ENCODE measurements at regions not wholly inside any gene's neighbourhood (a gene's known extent, or its start where the extent isn't known, plus 50 kb on each side); places are given as distances from the start of the nearest gene placed in this dataset.

GRCh38 chr5:171598641-171599152 lies 179.2 kb downstream of the FGF18 start:
- H3K27me3 ChIP-seq (ENCODE audit: control insufficient read depth in 5 of 5, insufficient read depth in 4 of 5, low read length in 5 of 5): peaks cover 0 to 4% (median 0%) of the 10 kb centered on the region in 5 donors
- H3K4me3 ChIP-seq (ENCODE audit: low read depth in 1 of 5, low read length in 5 of 5): no peak overlapping the region
- no peak overlapping the region for H3K9ac ChIP-seq (ENCODE audit: low read length in 5 of 5)
- H3K27ac ChIP-seq (ENCODE audit: low read depth, low read length): no peak overlapping the region
- H3K36me3 ChIP-seq (ENCODE audit: control insufficient read depth in 5 of 5, insufficient read depth in 5 of 5, low read length in 5 of 5): no peaks in the 10 kb centered on the region
- no peaks in the 10 kb centered on the region for H3K9me3 ChIP-seq (ENCODE audit: control insufficient read depth in 5 of 5, low read length in 5 of 5)
- H3K4me1 ChIP-seq (ENCODE audit: control insufficient read depth in 5 of 5, insufficient read depth in 5 of 5, low read length in 5 of 5): peaks cover 0 to 16% (median 3%) of the 10 kb centered on the region in 5 donors

- Histone ChIP-seq H3K27ac (ENCODE audit: low read depth, low read length) (no peak overlapping the region), H3K27me3 (ENCODE audit: control insufficient read depth in 5 of 5, insufficient read depth in 4 of 5, low read length in 5 of 5) (peaks cover 0 to 4% (median 0%) of the 10 kb centered on the region in 5 donors), H3K9ac (ENCODE audit: low read length in 5 of 5) (no peak overlapping the region), H3K9me3 (ENCODE audit: control insufficient read depth in 5 of 5, low read length in 5 of 5) (peaks cover 0 to under 1% (median 0%) of the 10 kb centered on the region in 5 donors), H3K4me1 (ENCODE audit: control insufficient read depth in 5 of 5, insufficient read depth in 5 of 5, low read length in 5 of 5) (peaks cover 0 to 16% (median 3%) of the 10 kb centered on the region in 5 donors), H3K36me3 (ENCODE audit: control insufficient read depth in 5 of 5, insufficient read depth in 5 of 5, low read length in 5 of 5) (no peaks in the 10 kb centered on the region), H3K4me3 (ENCODE audit: low read depth in 1 of 5, low read length in 5 of 5) (no peak overlapping the region)
Measured at GRCh38 chr5:171599411-171599810, 180.0 kb downstream of the FGF18 start.

- Histone ChIP-seq H3K9me3 (ENCODE audit: control insufficient read depth in 5 of 5, low read length in 5 of 5) (peaks cover 0 to 4% (median 0%) of the 10 kb centered on the region in 5 donors), H3K4me1 (ENCODE audit: control insufficient read depth in 5 of 5, insufficient read depth in 5 of 5, low read length in 5 of 5) (peaks cover 0 to 16% (median 3%) of the 10 kb centered on the region in 5 donors), H3K27ac (ENCODE audit: low read depth, low read length) (no peak overlapping the region), H3K4me3 (ENCODE audit: low read depth in 1 of 5, low read length in 5 of 5) (no peak overlapping the region), H3K9ac (ENCODE audit: low read length in 5 of 5) (no peak overlapping the region), H3K36me3 (ENCODE audit: control insufficient read depth in 5 of 5, insufficient read depth in 5 of 5, low read length in 5 of 5) (no peaks in the 10 kb centered on the region), H3K27me3 (ENCODE audit: control insufficient read depth in 5 of 5, insufficient read depth in 4 of 5, low read length in 5 of 5) (peaks cover 0 to 4% (median 0%) of the 10 kb centered on the region in 5 donors)
Measured at GRCh38 chr5:171599957-171600612, 180.6 kb downstream of the FGF18 start.

GRCh38 chr5:171600741-171601265 lies 181.4 kb downstream of the FGF18 start:
- no peaks in the 10 kb centered on the region for H3K36me3 ChIP-seq (ENCODE audit: control insufficient read depth in 5 of 5, insufficient read depth in 5 of 5, low read length in 5 of 5)
- peaks cover 0 to 12% (median 3%) of the 10 kb centered on the region in 5 donors for H3K4me1 ChIP-seq (ENCODE audit: control insufficient read depth in 5 of 5, insufficient read depth in 5 of 5, low read length in 5 of 5)
- no peak overlapping the region for H3K4me3 ChIP-seq (ENCODE audit: low read depth in 1 of 5, low read length in 5 of 5)
- no peak overlapping the region for H3K27ac ChIP-seq (ENCODE audit: low read depth, low read length)
- H3K9ac ChIP-seq (ENCODE audit: low read length in 5 of 5): no peak overlapping the region
- peaks cover 0 to 4% (median 0%) of the 10 kb centered on the region in 5 donors for H3K27me3 ChIP-seq (ENCODE audit: control insufficient read depth in 5 of 5, insufficient read depth in 4 of 5, low read length in 5 of 5)
- peaks cover 0 to 4% (median 0%) of the 10 kb centered on the region in 5 donors for H3K9me3 ChIP-seq (ENCODE audit: control insufficient read depth in 5 of 5, low read length in 5 of 5)

GRCh38 chr5:171601266-171601881 lies 181.9 kb downstream of the FGF18 start:
- Histone ChIP-seq H3K9ac (ENCODE audit: low read length in 5 of 5) (no peak overlapping the region), H3K9me3 (ENCODE audit: control insufficient read depth in 5 of 5, low read length in 5 of 5) (peaks cover 0 to 4% (median under 1%) of the 10 kb centered on the region in 5 donors), H3K4me3 (ENCODE audit: low read depth in 1 of 5, low read length in 5 of 5) (no peak overlapping the region), H3K36me3 (ENCODE audit: control insufficient read depth in 5 of 5, insufficient read depth in 5 of 5, low read length in 5 of 5) (no peaks in the 10 kb centered on the region), H3K4me1 (ENCODE audit: control insufficient read depth in 5 of 5, insufficient read depth in 5 of 5, low read length in 5 of 5) (peaks cover 0 to 7% (median 3%) of the 10 kb centered on the region in 5 donors), H3K27me3 (ENCODE audit: control insufficient read depth in 5 of 5, insufficient read depth in 4 of 5, low read length in 5 of 5) (peaks cover 0 to 4% (median 0%) of the 10 kb centered on the region in 5 donors), H3K27ac (ENCODE audit: low read depth, low read length) (no peak overlapping the region)

- H3K9ac ChIP-seq (ENCODE audit: low read length in 5 of 5): no peak overlapping the region
- no peak overlapping the region for H3K27ac ChIP-seq (ENCODE audit: low read depth, low read length)
- no peak overlapping the region for H3K4me3 ChIP-seq (ENCODE audit: low read depth in 1 of 5, low read length in 5 of 5)
- H3K36me3 ChIP-seq (ENCODE audit: control insufficient read depth in 5 of 5, insufficient read depth in 5 of 5, low read length in 5 of 5): no peaks in the 10 kb centered on the region
- peaks cover 0 to 5% (median 3%) of the 10 kb centered on the region in 5 donors for H3K4me1 ChIP-seq (ENCODE audit: control insufficient read depth in 5 of 5, insufficient read depth in 5 of 5, low read length in 5 of 5)
- H3K9me3 ChIP-seq (ENCODE audit: control insufficient read depth in 5 of 5, low read length in 5 of 5): peaks cover 0 to 8% (median 5%) of the 10 kb centered on the region in 5 donors
- H3K27me3 ChIP-seq (ENCODE audit: control insufficient read depth in 5 of 5, insufficient read depth in 4 of 5, low read length in 5 of 5): peaks cover 0 to 4% (median 0%) of the 10 kb centered on the region in 5 donors
Measured at GRCh38 chr5:171603591-171603990, 182.0 kb upstream of the SMIM23 start.

GRCh38 chr5:171604195-171604594 lies 181.4 kb upstream of the SMIM23 start:
- Histone ChIP-seq H3K4me1 (ENCODE audit: control insufficient read depth in 5 of 5, insufficient read depth in 5 of 5, low read length in 5 of 5) (peaks cover 0 to 5% (median 3%) of the 10 kb centered on the region in 5 donors), H3K27ac (ENCODE audit: low read depth, low read length) (no peak overlapping the region), H3K27me3 (ENCODE audit: control insufficient read depth in 5 of 5, insufficient read depth in 4 of 5, low read length in 5 of 5) (peaks cover 0 to 4% (median 0%) of the 10 kb centered on the region in 5 donors), H3K9me3 (ENCODE audit: control insufficient read depth in 5 of 5, low read length in 5 of 5) (peaks cover 0 to 8% (median 7%) of the 10 kb centered on the region in 5 donors), H3K9ac (ENCODE audit: low read length in 5 of 5) (no peak overlapping the region), H3K4me3 (ENCODE audit: low read depth in 1 of 5, low read length in 5 of 5) (no peak overlapping the region), H3K36me3 (ENCODE audit: control insufficient read depth in 5 of 5, insufficient read depth in 5 of 5, low read length in 5 of 5) (no peaks in the 10 kb centered on the region)

GRCh38 chr5:171606414-171607024 lies 179.1 kb upstream of the SMIM23 start:
- H3K9me3 ChIP-seq (ENCODE audit: control insufficient read depth in 5 of 5, low read length in 5 of 5): peaks cover 0 to 8% (median 7%) of the 10 kb centered on the region in 5 donors
- no peaks in the 10 kb centered on the region for H3K27me3 ChIP-seq (ENCODE audit: control insufficient read depth in 5 of 5, insufficient read depth in 4 of 5, low read length in 5 of 5)
- H3K4me3 ChIP-seq (ENCODE audit: low read depth in 1 of 5, low read length in 5 of 5): no peak overlapping the region
- H3K4me1 ChIP-seq (ENCODE audit: control insufficient read depth in 5 of 5, insufficient read depth in 5 of 5, low read length in 5 of 5): peaks cover 0 to 2% (median 0%) of the 10 kb centered on the region in 5 donors
- no peaks in the 10 kb centered on the region for H3K36me3 ChIP-seq (ENCODE audit: control insufficient read depth in 5 of 5, insufficient read depth in 5 of 5, low read length in 5 of 5)
- H3K9ac ChIP-seq (ENCODE audit: low read length in 5 of 5): no peak overlapping the region
- H3K27ac ChIP-seq (ENCODE audit: low read depth, low read length): no peak overlapping the region

- Histone ChIP-seq H3K4me3 (ENCODE audit: low read depth in 1 of 5, low read length in 5 of 5) (no peak overlapping the region), H3K27me3 (ENCODE audit: control insufficient read depth in 5 of 5, insufficient read depth in 4 of 5, low read length in 5 of 5) (peaks cover 0 to 2% (median 0%) of the 10 kb centered on the region in 5 donors), H3K4me1 (ENCODE audit: control insufficient read depth in 5 of 5, insufficient read depth in 5 of 5, low read length in 5 of 5) (no peaks in the 10 kb centered on the region), H3K9ac (ENCODE audit: low read length in 5 of 5) (no peak overlapping the region), H3K9me3 (ENCODE audit: control insufficient read depth in 5 of 5, low read length in 5 of 5) (peaks cover 0 to 8% (median 7%) of the 10 kb centered on the region in 5 donors), H3K36me3 (ENCODE audit: control insufficient read depth in 5 of 5, insufficient read depth in 5 of 5, low read length in 5 of 5) (no peaks in the 10 kb centered on the region), H3K27ac (ENCODE audit: low read depth, low read length) (no peak overlapping the region)
Measured at GRCh38 chr5:171607863-171608262, 177.8 kb upstream of the SMIM23 start.

Measured in subcutaneous abdominal adipose tissue (tissue), 5 donors.